ENCODE measurements at regions not wholly inside any gene's neighbourhood (a gene's known extent, or its start where the extent isn't known, plus 50 kb on each side); places are given as distances from the start of the nearest gene placed in this dataset.

GRCh38 chr4:186982160-186982559, 258.5 kb upstream of the FAT1 start:
- CTCF ChIA-PET = interaction anchor here (0.6 kb wide), 1 partner anchor 60 kb away, joined by 3 read pairs; no protein-coding TSS in a partner anchor
- Histone ChIP-seq H3K4me3 (ENCODE audit: low read depth, low read length, poor library complexity, severe bottlenecking) (no peak overlapping the region), H3K4me1 (ENCODE audit: insufficient read depth, low read length, poor library complexity, severe bottlenecking) (peaks cover 17% of the 10 kb centered on the region), H3K27ac (ENCODE audit: low read depth, low read length, poor library complexity, severe bottlenecking) (no peak overlapping the region), H3K27me3 (replicated peaks; ENCODE audit: insufficient read depth, low read depth, low read length, poor library complexity) (peaks cover 14% of the 10 kb centered on the region), H3K9me3 (ENCODE audit: low read depth, low read length, poor library complexity, severe bottlenecking) (no peaks in the 10 kb centered on the region), H3K36me3 (ENCODE audit: insufficient read depth, low read length, poor library complexity, severe bottlenecking) (no peaks in the 10 kb centered on the region)
- no peak for TF ChIP-seq EZH2 (IDR thresholded peaks at IDR 0.05; ENCODE audit: borderline replicate concordance, low read depth, low read length, poor library complexity, severe bottlenecking)
- no peak for TF ChIP-seq CTCF (conservative IDR thresholded peaks at IDR 0.05; ENCODE audit: low read depth, low read length)
- intact Hi-C loops (cut with micrococcal nuclease; ENCODE audit: unreplicated experiment) = no loop called here
- no TSS peak for BruUV-seq (replicated peaks)
- POLR2A ChIA-PET (ENCODE audit: low non-redundant PET) = no interaction called here
- no peak for DNase-seq (ENCODE audit: low spot score)

GRCh38 chr4:186984105-186984644, 260.5 kb upstream of the FAT1 start:
- Histone ChIP-seq H3K4me1 (ENCODE audit: insufficient read depth, low read length, poor library complexity, severe bottlenecking) (peaks cover 17% of the 10 kb centered on the region), H3K4me3 (ENCODE audit: low read depth, low read length, poor library complexity, severe bottlenecking) (no peak overlapping the region), H3K36me3 (ENCODE audit: insufficient read depth, low read length, poor library complexity, severe bottlenecking) (no peaks in the 10 kb centered on the region), H3K27ac (ENCODE audit: low read depth, low read length, poor library complexity, severe bottlenecking) (no peak overlapping the region), H3K9me3 (ENCODE audit: low read depth, low read length, poor library complexity, severe bottlenecking) (no peaks in the 10 kb centered on the region), H3K27me3 (replicated peaks; ENCODE audit: insufficient read depth, low read depth, low read length, poor library complexity) (peaks cover 10% of the 10 kb centered on the region)
- no peak for TF ChIP-seq CTCF (conservative IDR thresholded peaks at IDR 0.05; ENCODE audit: low read depth, low read length)
- no peak for TF ChIP-seq EZH2 (IDR thresholded peaks at IDR 0.05; ENCODE audit: borderline replicate concordance, low read depth, low read length, poor library complexity, severe bottlenecking)
- ChIA-PET POLR2A (ENCODE audit: low non-redundant PET) (no interaction called here), CTCF (interaction anchor here (0.7 kb wide), 1 partner anchor 204 kb away, joined by 3 read pairs; no protein-coding TSS in a partner anchor)
- no TSS peak for BruUV-seq (replicated peaks)
- intact Hi-C loops (cut with micrococcal nuclease; ENCODE audit: unreplicated experiment) = no loop called here
- DNase-seq (ENCODE audit: low spot score) = no peak

- no peak for DNase-seq (ENCODE audit: low spot score)
- Histone ChIP-seq H3K27me3 (replicated peaks; ENCODE audit: insufficient read depth, low read depth, low read length, poor library complexity) (peaks cover 14% of the 10 kb centered on the region), H3K36me3 (ENCODE audit: insufficient read depth, low read length, poor library complexity, severe bottlenecking) (no peaks in the 10 kb centered on the region), H3K4me3 (ENCODE audit: low read depth, low read length, poor library complexity, severe bottlenecking) (no peak overlapping the region), H3K27ac (ENCODE audit: low read depth, low read length, poor library complexity, severe bottlenecking) (no peak overlapping the region), H3K9me3 (ENCODE audit: low read depth, low read length, poor library complexity, severe bottlenecking) (no peaks in the 10 kb centered on the region), H3K4me1 (ENCODE audit: insufficient read depth, low read length, poor library complexity, severe bottlenecking) (no peaks in the 10 kb centered on the region)
- ChIA-PET POLR2A (ENCODE audit: low non-redundant PET) (no interaction called here), CTCF (no interaction called here)
- intact Hi-C loops (cut with micrococcal nuclease; ENCODE audit: unreplicated experiment) = no loop called here
- BruUV-seq (replicated peaks) = no TSS peak
- TF ChIP-seq EZH2 (IDR thresholded peaks at IDR 0.05; ENCODE audit: borderline replicate concordance, low read depth, low read length, poor library complexity, severe bottlenecking) (no peak), CTCF (conservative IDR thresholded peaks at IDR 0.05; ENCODE audit: low read depth, low read length) (no peak)
Measured at GRCh38 chr4:186999686-187000085, 276.0 kb upstream of the FAT1 start.

Measured in A673 (cell line).